ENCODE measurements at regions not wholly inside any gene's neighbourhood (a gene's known extent, or its start where the extent isn't known, plus 50 kb on each side); places are given as distances from the start of the nearest gene placed in this dataset.

GRCh38 chr14:71712478-71712877, 219.8 kb upstream of the RGS6 start:
- TF ChIP-seq CTCF (IDR thresholded peaks at IDR 0.05) (no peak), POLR2A (IDR thresholded peaks at IDR 0.05) (no peak), EP300 (IDR thresholded peaks at IDR 0.05; ENCODE audit: low read depth) (no peak)

All from transverse colon (tissue), 3 donors.